Progenitor cell of endocrine pancreas (in vitro differentiated cells): ENCODE measurements at regions not wholly inside any gene's neighbourhood (a gene's known extent, or its start where the extent isn't known, plus 50 kb on each side); places are given as distances from the start of the nearest gene placed in this dataset.

Experiments used
- DNase-seq: peaks from one replicate; pipeline ENCODE4 v3.0.0; 2021; ENCODE audit warnings: low spot score; ENCODE audit not compliant: unreplicated experiment
- H3K27ac Mint-ChIP-seq: 2 replicates; pipeline ENCODE4 v1.8.0; 2021; ENCODE audit warnings: mild to moderate bottlenecking, moderate library complexity, mixed read lengths
- H3K27me3 Mint-ChIP-seq: 2 replicates; pipeline ENCODE4 v1.8.0; 2021; ENCODE audit warnings: mixed read lengths
- H3K36me3 Mint-ChIP-seq: 2 replicates; pipeline ENCODE4 v1.8.0; 2022; ENCODE audit warnings: mixed read lengths; ENCODE audit not compliant: insufficient read depth
- H3K4me1 Mint-ChIP-seq: 2 replicates; pipeline ENCODE4 v1.8.0; 2021; ENCODE audit warnings: low read depth, mixed read lengths
- H3K4me3 Mint-ChIP-seq: 2 replicates; pipeline ENCODE4 v1.8.0; 2021; ENCODE audit warnings: low read depth, mild to moderate bottlenecking, moderate library complexity, mixed read lengths
- H3K9me3 Mint-ChIP-seq: 2 replicates; pipeline ENCODE4 v1.8.0; 2021; ENCODE audit warnings: low read depth, mixed read lengths
- CTCF ChIP-seq: fragments of 200-600 bp; sonication (generic); IDR thresholded peaks from one replicate; pipeline ENCODE4 v1.5.0; 2021; ENCODE audit warnings: antibody characterized with exemption, mild to moderate bottlenecking; ENCODE audit not compliant: unreplicated experiment

GRCh38 chr19:31126236-31126635 lies 223.0 kb downstream of the TSHZ3 start:
- H3K9me3 Mint-ChIP-seq, result peaks cover 3% of the 10 kb centered on the region
- H3K27me3 Mint-ChIP-seq, result no peaks in the 10 kb centered on the region
- DNase-seq, result no peak
- H3K27ac Mint-ChIP-seq, result no peak overlapping the region
- no peak overlapping the region for H3K4me3 Mint-ChIP-seq
- no peaks in the 10 kb centered on the region for H3K36me3 Mint-ChIP-seq
- H3K4me1 Mint-ChIP-seq, result no peaks in the 10 kb centered on the region
- TF ChIP-seq CTCF, result no peak

GRCh38 chr19:31125071-31125470 lies 224.2 kb downstream of the TSHZ3 start:
- no peaks in the 10 kb centered on the region for H3K27me3 Mint-ChIP-seq
- DNase-seq, result no peak
- peaks cover 3% of the 10 kb centered on the region for H3K9me3 Mint-ChIP-seq
- H3K4me3 Mint-ChIP-seq, result no peak overlapping the region
- H3K27ac Mint-ChIP-seq, result no peak overlapping the region
- H3K36me3 Mint-ChIP-seq, result no peaks in the 10 kb centered on the region
- TF ChIP-seq CTCF, result no peak
- H3K4me1 Mint-ChIP-seq, result no peaks in the 10 kb centered on the region

GRCh38 chr19:31121501-31121900 lies 227.7 kb downstream of the TSHZ3 start:
- no peaks in the 10 kb centered on the region for H3K36me3 Mint-ChIP-seq
- peaks cover 8% of the 10 kb centered on the region for H3K4me1 Mint-ChIP-seq
- H3K27ac Mint-ChIP-seq, result no peak overlapping the region
- no peak for TF ChIP-seq CTCF
- no peaks in the 10 kb centered on the region for H3K9me3 Mint-ChIP-seq
- DNase-seq, result no peak
- no peak overlapping the region for H3K4me3 Mint-ChIP-seq
- H3K27me3 Mint-ChIP-seq, result no peaks in the 10 kb centered on the region

GRCh38 chr19:31120952-31121351 lies 228.3 kb downstream of the TSHZ3 start:
- no peaks in the 10 kb centered on the region for H3K9me3 Mint-ChIP-seq
- H3K27me3 Mint-ChIP-seq, result no peaks in the 10 kb centered on the region
- peaks cover 8% of the 10 kb centered on the region for H3K4me1 Mint-ChIP-seq
- TF ChIP-seq CTCF, result no peak
- no peak overlapping the region for H3K27ac Mint-ChIP-seq
- no peak for DNase-seq
- H3K36me3 Mint-ChIP-seq, result no peaks in the 10 kb centered on the region
- H3K4me3 Mint-ChIP-seq, result no peak overlapping the region

GRCh38 chr19:31119951-31120690 lies 229.1 kb downstream of the TSHZ3 start:
- H3K9me3 Mint-ChIP-seq, result no peaks in the 10 kb centered on the region
- H3K27ac Mint-ChIP-seq, result no peak overlapping the region
- H3K4me3 Mint-ChIP-seq, result no peak overlapping the region
- H3K4me1 Mint-ChIP-seq, result peaks cover 8% of the 10 kb centered on the region
- no peak for TF ChIP-seq CTCF
- no peaks in the 10 kb centered on the region for H3K36me3 Mint-ChIP-seq
- no peak for DNase-seq
- no peaks in the 10 kb centered on the region for H3K27me3 Mint-ChIP-seq
